Astrocyte (in vitro differentiated cells and primary cell): ENCODE measurements at regions not wholly inside any gene's neighbourhood (a gene's known extent, or its start where the extent isn't known, plus 50 kb on each side); places are given as distances from the start of the nearest gene placed in this dataset.

Source experiments
- DNase-seq: peaks from one replicate; pipeline ENCODE4 v3.0.0-alpha.2; 2010; ENCODE audit warnings: low read depth
- FAIRE-seq: peaks from 2 replicates; lab custom pipeline; 2011; peaks lifted over from hg19 to GRCh38; lab: Jason Lieb, UNC
- H2AFZ ChIP-seq: 2 replicates; pipeline ENCODE4 v1.6.0; 2012; ENCODE audit warnings: low read depth, low read length, inconsistent platforms
- H3K27ac ChIP-seq: 2 replicates; pipeline ENCODE4 v1.5.1; 2011; ENCODE audit warnings: low read depth, low read length, inconsistent platforms
- H3K27me3 ChIP-seq: 2 replicates; pipeline ENCODE4 v1.6.0; 2011; ENCODE audit warnings: low read length, inconsistent platforms; ENCODE audit not compliant: insufficient read depth
- H3K36me3 ChIP-seq: 2 replicates; pipeline ENCODE4 v1.5.1; 2011; ENCODE audit warnings: low read length, inconsistent platforms; ENCODE audit not compliant: insufficient read depth
- H3K4me1 ChIP-seq: 2 replicates; pipeline ENCODE4 v1.5.1; 2011; ENCODE audit warnings: low read length, inconsistent platforms; ENCODE audit not compliant: insufficient read depth
- H3K4me2 ChIP-seq: 2 replicates; pipeline ENCODE4 v1.6.0; 2012; ENCODE audit warnings: low read length, inconsistent platforms
- H3K4me3 ChIP-seq: 2 replicates; pipeline ENCODE4 v1.5.1; 2011; ENCODE audit warnings: low read depth, mild to moderate bottlenecking, low read length, inconsistent platforms; ENCODE audit not compliant: insufficient read depth
- H3K79me2 ChIP-seq: 2 replicates; pipeline ENCODE4 v1.6.0; 2012; ENCODE audit warnings: mild to moderate bottlenecking, low read length, inconsistent platforms; ENCODE audit not compliant: insufficient read depth
- H3K9ac ChIP-seq: 2 replicates; pipeline ENCODE4 v1.6.0; 2012; ENCODE audit warnings: mild to moderate bottlenecking, low read length, inconsistent platforms
- H3K9me3 ChIP-seq: 2 replicates; pipeline ENCODE4 v1.5.1; 2012; ENCODE audit warnings: low read depth, mild to moderate bottlenecking, low read length, inconsistent platforms; ENCODE audit not compliant: insufficient read depth
- H4K20me1 ChIP-seq: 2 replicates; pipeline ENCODE4 v1.6.0; 2012; ENCODE audit warnings: low read length, inconsistent platforms; ENCODE audit not compliant: insufficient read depth
- H3K27ac Mint-ChIP-seq: one replicate; pipeline ENCODE4 v1.8.0; 2021; ENCODE audit warnings: mild to moderate bottlenecking, mixed read lengths; ENCODE audit not compliant: unreplicated experiment
- H3K27me3 Mint-ChIP-seq: one replicate; pipeline ENCODE4 v1.8.0; 2021; ENCODE audit warnings: low read depth, mixed read lengths; ENCODE audit not compliant: unreplicated experiment
- H3K36me3 Mint-ChIP-seq: one replicate; pipeline ENCODE4 v1.8.0; 2021; ENCODE audit warnings: low read depth, mixed read lengths; ENCODE audit not compliant: unreplicated experiment
- H3K4me1 Mint-ChIP-seq: one replicate; pipeline ENCODE4 v1.8.0; 2021; ENCODE audit warnings: low read depth, mixed read lengths; ENCODE audit not compliant: unreplicated experiment
- H3K4me3 Mint-ChIP-seq: one replicate; pipeline ENCODE4 v1.8.0; 2021; ENCODE audit warnings: mild to moderate bottlenecking, moderate library complexity, mixed read lengths; ENCODE audit not compliant: unreplicated experiment
- H3K9me3 Mint-ChIP-seq: one replicate; pipeline ENCODE4 v1.8.0; 2021; ENCODE audit warnings: mild to moderate bottlenecking, mixed read lengths; ENCODE audit not compliant: unreplicated experiment
- CTCF ChIP-seq: IDR thresholded peaks from 2 replicates; pipeline ENCODE4 v1.5.1; 2011; ENCODE audit warnings: low read depth, mild to moderate bottlenecking, inconsistent platforms, low read length, moderate library complexity; ENCODE audit not compliant: insufficient read depth
- EZH2 ChIP-seq: IDR thresholded peaks from 2 replicates; pipeline ENCODE4 v1.6.1; 2012; ENCODE audit warnings: mild to moderate bottlenecking, low read length, inconsistent platforms; ENCODE audit not compliant: insufficient read depth

- H3K4me2 ChIP-seq = no peak overlapping the region
- no peak for FAIRE-seq
- H3K9me3 Mint-ChIP-seq = no peaks in the 10 kb centered on the region
- DNase-seq = no peak
- no peaks in the 10 kb centered on the region for H3K36me3 Mint-ChIP-seq
- H3K27ac ChIP-seq = no peak overlapping the region
- H3K9ac ChIP-seq = no peak overlapping the region
- H3K4me1 ChIP-seq = no peaks in the 10 kb centered on the region
- no peak overlapping the region for H3K4me3 ChIP-seq
- H3K4me3 Mint-ChIP-seq = no peak overlapping the region
- no peak overlapping the region for H2AFZ ChIP-seq
- H3K36me3 ChIP-seq = no peaks in the 10 kb centered on the region
- TF ChIP-seq CTCF = no peak
- no peak for TF ChIP-seq EZH2
- H3K4me1 Mint-ChIP-seq = no peaks in the 10 kb centered on the region
- H4K20me1 ChIP-seq = no peaks in the 10 kb centered on the region
- H3K27ac Mint-ChIP-seq = no peak overlapping the region
- no peaks in the 10 kb centered on the region for H3K79me2 ChIP-seq
- H3K9me3 ChIP-seq = no peaks in the 10 kb centered on the region
- peaks cover 6% of the 10 kb centered on the region for H3K27me3 ChIP-seq
- H3K27me3 Mint-ChIP-seq = peaks cover 3% of the 10 kb centered on the region
These were observed 212.7 kb upstream of the EDNRB start for GRCh38 chr13:78131346-78131745.

DNA sequence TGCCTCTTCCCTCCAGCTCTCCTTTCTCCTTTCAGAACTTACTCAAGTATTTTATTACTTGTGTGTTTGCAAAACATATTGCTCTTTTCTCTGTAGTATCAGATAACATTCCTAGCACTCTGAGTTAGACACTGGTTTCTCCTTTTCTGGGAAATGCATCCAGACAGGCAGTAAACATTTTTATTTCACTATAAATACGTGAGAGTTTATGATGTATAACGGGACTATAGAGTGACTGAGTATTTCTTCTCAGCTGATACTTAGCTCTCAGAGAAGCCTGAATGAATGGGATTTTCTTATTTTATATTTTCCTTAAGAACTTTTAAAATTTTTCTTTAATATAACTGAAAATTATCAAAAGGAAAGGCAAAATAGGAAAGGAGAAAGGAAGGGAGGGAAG is 211.2 kb upstream of the EDNRB start:
- no peaks in the 10 kb centered on the region for H3K4me1 ChIP-seq
- no peak overlapping the region for H3K4me3 ChIP-seq
- no peak for FAIRE-seq
- H3K27me3 ChIP-seq = peaks cover 6% of the 10 kb centered on the region
- no peaks in the 10 kb centered on the region for H3K79me2 ChIP-seq
- no peak overlapping the region for H3K27ac ChIP-seq
- H3K9me3 Mint-ChIP-seq = no peaks in the 10 kb centered on the region
- no peaks in the 10 kb centered on the region for H3K36me3 ChIP-seq
- no peak overlapping the region for H2AFZ ChIP-seq
- H3K4me2 ChIP-seq = no peak overlapping the region
- H3K27ac Mint-ChIP-seq = no peak overlapping the region
- no peaks in the 10 kb centered on the region for H3K4me1 Mint-ChIP-seq
- DNase-seq = no peak
- H3K4me3 Mint-ChIP-seq = no peak overlapping the region
- H3K9ac ChIP-seq = no peak overlapping the region
- H3K36me3 Mint-ChIP-seq = no peaks in the 10 kb centered on the region
- H3K27me3 Mint-ChIP-seq = peaks cover 3% of the 10 kb centered on the region
- no peaks in the 10 kb centered on the region for H3K9me3 ChIP-seq
- TF ChIP-seq CTCF = no peak
- no peak for TF ChIP-seq EZH2
- H4K20me1 ChIP-seq = no peaks in the 10 kb centered on the region

- DNase-seq (no peak), FAIRE-seq (no peak)
- Mint-ChIP-seq H3K9me3 (no peaks in the 10 kb centered on the region), H3K27me3 (peaks cover 3% of the 10 kb centered on the region), H3K27ac (no peak overlapping the region), H3K36me3 (no peaks in the 10 kb centered on the region), H3K4me3 (no peak overlapping the region), H3K4me1 (no peaks in the 10 kb centered on the region)
- Histone ChIP-seq H3K79me2 (no peaks in the 10 kb centered on the region), H3K9ac (no peak overlapping the region), H3K27me3 (peaks cover 6% of the 10 kb centered on the region), H3K27ac (no peak overlapping the region), H3K9me3 (no peaks in the 10 kb centered on the region), H3K4me1 (no peaks in the 10 kb centered on the region), H3K36me3 (no peaks in the 10 kb centered on the region), H3K4me3 (no peak overlapping the region), H3K4me2 (no peak overlapping the region), H2AFZ (no peak overlapping the region), H4K20me1 (no peaks in the 10 kb centered on the region)
- no peak for TF ChIP-seq CTCF
- TF ChIP-seq EZH2 = no peak
These were observed 210.7 kb upstream of the EDNRB start for GRCh38 chr13:78129359-78129758.
